GM18951 (cell line): ENCODE measurements at regions not wholly inside any gene's neighbourhood (a gene's known extent, or its start where the extent isn't known, plus 50 kb on each side); places are given as distances from the start of the nearest gene placed in this dataset.

ENCODE experiments used
- POLR2A ChIP-seq: IDR thresholded peaks from 4 replicates; pipeline ENCODE4 v1.6.1; 2011; ENCODE audit warnings: mild to moderate bottlenecking; ENCODE audit not compliant: insufficient read length, insufficient read depth; ENCODE audit errors: extremely low read depth
- in situ Hi-C: fragments of 300-500 bp; cut with MboI; formaldehyde crosslinking; loops from one replicate; pipeline ENCODE4 v1.12.0; 2022; ENCODE audit warnings: low sequenced_read_pairs, mixed read lengths, inconsistent platforms; ENCODE audit not compliant: unreplicated experiment

GRCh38 chr16:85311741-85312140, 199.5 kb upstream of the CIBAR2 start:
- TF ChIP-seq POLR2A = no peak
- in situ Hi-C loops = no loop called here

- TF ChIP-seq POLR2A = no peak
- in situ Hi-C loops = no loop called here
Measured at GRCh38 chr16:85312174-85312573, 199.9 kb upstream of the CIBAR2 start.

GRCh38 chr16:85312642-85313525, 200.6 kb upstream of the CIBAR2 start:
- in situ Hi-C loops = no loop called here
- TF ChIP-seq POLR2A = no peak

- TF ChIP-seq POLR2A = no peak
- in situ Hi-C loops = no loop called here
Measured at GRCh38 chr16:85313526-85314301, 201.4 kb upstream of the CIBAR2 start.

GRCh38 chr16:85314512-85314971, 202.3 kb upstream of the CIBAR2 start:
- in situ Hi-C loops = no loop called here
- no peak for TF ChIP-seq POLR2A

- in situ Hi-C loops = no loop called here
- no peak for TF ChIP-seq POLR2A
Measured at GRCh38 chr16:85315866-85316265, 203.6 kb upstream of the CIBAR2 start.

GRCh38 chr16:85316321-85316919, 204.1 kb upstream of the CIBAR2 start:
- in situ Hi-C loops = no loop called here
- TF ChIP-seq POLR2A = no peak

GRCh38 chr16:85316944-85317343, 204.7 kb upstream of the CIBAR2 start:
- in situ Hi-C loops = no loop called here
- no peak for TF ChIP-seq POLR2A

- in situ Hi-C loops = no loop called here
- TF ChIP-seq POLR2A = no peak
Measured at GRCh38 chr16:85317704-85318103, 205.4 kb upstream of the CIBAR2 start.

GRCh38 chr16:85319208-85319983, 207.1 kb upstream of the CIBAR2 start:
- in situ Hi-C loops = no loop called here
- no peak for TF ChIP-seq POLR2A

GRCh38 chr16:85319984-85320440, 207.7 kb upstream of the CIBAR2 start:
- in situ Hi-C loops = no loop called here
- no peak for TF ChIP-seq POLR2A

GRCh38 chr16:85320677-85321385, 208.6 kb upstream of the CIBAR2 start:
- TF ChIP-seq POLR2A = no peak
- in situ Hi-C loops = no loop called here
